ENCODE measurements at regions not wholly inside any gene's neighbourhood (a gene's known extent, or its start where the extent isn't known, plus 50 kb on each side); places are given as distances from the start of the nearest gene placed in this dataset.

- ATAC-seq, result no peak
Measured at GRCh38 chr1:189301235-189301634, 1176.4 kb downstream of the BRINP3 start.

GRCh38 chr1:189305279-189305678 lies 1172.4 kb downstream of the BRINP3 start:
- no peak for ATAC-seq
- no peak for TF ChIP-seq ARNTL (CRISPR knock-in tag; IDR thresholded peaks at IDR 0.05; ENCODE audit: borderline replicate concordance, low read depth)
- TF ChIP-seq PATZ1 (CRISPR knock-in tag; IDR thresholded peaks at IDR 0.05; ENCODE audit: borderline replicate concordance), result no peak
- TF ChIP-seq, protein P1, sequence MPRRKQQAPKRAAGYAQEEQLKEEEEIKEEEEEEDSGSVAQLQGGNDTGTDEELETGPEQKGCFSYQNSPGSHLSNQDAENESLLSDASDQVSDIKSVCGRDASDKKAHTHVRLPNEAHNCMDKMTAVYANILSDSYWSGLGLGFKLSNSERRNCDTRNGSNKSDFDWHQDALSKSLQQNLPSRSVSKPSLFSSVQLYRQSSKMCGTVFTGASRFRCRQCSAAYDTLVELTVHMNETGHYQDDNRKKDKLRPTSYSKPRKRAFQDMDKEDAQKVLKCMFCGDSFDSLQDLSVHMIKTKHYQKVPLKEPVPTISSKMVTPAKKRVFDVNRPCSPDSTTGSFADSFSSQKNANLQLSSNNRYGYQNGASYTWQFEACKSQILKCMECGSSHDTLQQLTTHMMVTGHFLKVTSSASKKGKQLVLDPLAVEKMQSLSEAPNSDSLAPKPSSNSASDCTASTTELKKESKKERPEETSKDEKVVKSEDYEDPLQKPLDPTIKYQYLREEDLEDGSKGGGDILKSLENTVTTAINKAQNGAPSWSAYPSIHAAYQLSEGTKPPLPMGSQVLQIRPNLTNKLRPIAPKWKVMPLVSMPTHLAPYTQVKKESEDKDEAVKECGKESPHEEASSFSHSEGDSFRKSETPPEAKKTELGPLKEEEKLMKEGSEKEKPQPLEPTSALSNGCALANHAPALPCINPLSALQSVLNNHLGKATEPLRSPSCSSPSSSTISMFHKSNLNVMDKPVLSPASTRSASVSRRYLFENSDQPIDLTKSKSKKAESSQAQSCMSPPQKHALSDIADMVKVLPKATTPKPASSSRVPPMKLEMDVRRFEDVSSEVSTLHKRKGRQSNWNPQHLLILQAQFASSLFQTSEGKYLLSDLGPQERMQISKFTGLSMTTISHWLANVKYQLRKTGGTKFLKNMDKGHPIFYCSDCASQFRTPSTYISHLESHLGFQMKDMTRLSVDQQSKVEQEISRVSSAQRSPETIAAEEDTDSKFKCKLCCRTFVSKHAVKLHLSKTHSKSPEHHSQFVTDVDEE (CRISPR knock-in tag; IDR thresholded peaks at IDR 0.05), result no peak
- no peak for TF ChIP-seq GLIS3 (CRISPR knock-in tag; IDR thresholded peaks at IDR 0.05)
- TF ChIP-seq ZNF565 (CRISPR knock-in tag; conservative IDR thresholded peaks at IDR 0.05; ENCODE audit: low read depth), result no peak
- TF ChIP-seq ZNF8 (CRISPR knock-in tag; IDR thresholded peaks at IDR 0.05), result no peak
- TF ChIP-seq PPARA (CRISPR knock-in tag; IDR thresholded peaks at IDR 0.05; ENCODE audit: borderline replicate concordance), result no peak
- TF ChIP-seq ZFP30 (CRISPR knock-in tag; IDR thresholded peaks at IDR 0.05), result no peak
- no peak for TF ChIP-seq OSR1 (CRISPR knock-in tag; IDR thresholded peaks at IDR 0.05)
- TF ChIP-seq POU6F1 (CRISPR knock-in tag; IDR thresholded peaks at IDR 0.05; ENCODE audit: borderline replicate concordance, low read depth), result no peak
- TF ChIP-seq CSRNP3 (CRISPR knock-in tag; IDR thresholded peaks at IDR 0.05), result no peak
- no peak for TF ChIP-seq ZNF70 (CRISPR knock-in tag; IDR thresholded peaks at IDR 0.05)
- no peak for TF ChIP-seq BACH2 (CRISPR knock-in tag; IDR thresholded peaks at IDR 0.05; ENCODE audit: borderline replicate concordance)
- TF ChIP-seq TCF4 (CRISPR knock-in tag; IDR thresholded peaks at IDR 0.05; ENCODE audit: borderline replicate concordance), result no peak
- TF ChIP-seq ISL1 (CRISPR knock-in tag; IDR thresholded peaks at IDR 0.05), result no peak
- no peak for TF ChIP-seq ESRRG (CRISPR knock-in tag; IDR thresholded peaks at IDR 0.05)
- no peak for TF ChIP-seq ZFP3 (CRISPR knock-in tag; IDR thresholded peaks at IDR 0.05)

More at GRCh38 chr1:189301235-189301634, 1176.4 kb downstream of the BRINP3 start:
- TF ChIP-seq SNAI2 (CRISPR knock-in tag; IDR thresholded peaks at IDR 0.05) (no peak), ISL1 (CRISPR knock-in tag; IDR thresholded peaks at IDR 0.05) (no peak), OSR1 (CRISPR knock-in tag; IDR thresholded peaks at IDR 0.05) (no peak), TCF4 (CRISPR knock-in tag; IDR thresholded peaks at IDR 0.05; ENCODE audit: borderline replicate concordance) (no peak), ZNF8 (CRISPR knock-in tag; IDR thresholded peaks at IDR 0.05) (no peak), RARB (CRISPR knock-in tag; IDR thresholded peaks at IDR 0.05) (no peak), TOX (CRISPR knock-in tag; IDR thresholded peaks at IDR 0.05; ENCODE audit: borderline replicate concordance) (no peak), ZFP30 (CRISPR knock-in tag; IDR thresholded peaks at IDR 0.05) (no peak), BACH2 (CRISPR knock-in tag; IDR thresholded peaks at IDR 0.05; ENCODE audit: borderline replicate concordance) (no peak), ZNF70 (CRISPR knock-in tag; IDR thresholded peaks at IDR 0.05) (no peak), ZFP3 (CRISPR knock-in tag; IDR thresholded peaks at IDR 0.05) (no peak), ARNTL (CRISPR knock-in tag; IDR thresholded peaks at IDR 0.05; ENCODE audit: borderline replicate concordance, low read depth) (no peak), POU6F1 (CRISPR knock-in tag; IDR thresholded peaks at IDR 0.05; ENCODE audit: borderline replicate concordance, low read depth) (no peak), ESRRG (CRISPR knock-in tag; IDR thresholded peaks at IDR 0.05) (no peak), CSDC2 (CRISPR knock-in tag; IDR thresholded peaks at IDR 0.05) (no peak), PPARA (CRISPR knock-in tag; IDR thresholded peaks at IDR 0.05; ENCODE audit: borderline replicate concordance) (no peak)

Data from SK-N-SH treated with all-trans-retinoic acid at 6 μM for 48 hours (cell line).